Mesendoderm (in vitro differentiated cells): ENCODE measurements at regions not wholly inside any gene's neighbourhood (a gene's known extent, or its start where the extent isn't known, plus 50 kb on each side); places are given as distances from the start of the nearest gene placed in this dataset.

Experiments used
- DNase-seq: peaks from one replicate; pipeline ENCODE4 v3.0.0; 2013
- H2AK5ac ChIP-seq: 2 replicates; pipeline ENCODE4 v1.6.1; 2013; ENCODE audit warnings: low read length, inconsistent platforms
- H2BK120ac ChIP-seq: 2 replicates; pipeline ENCODE4 v1.6.1; 2013; ENCODE audit warnings: low read depth, mild to moderate bottlenecking, low read length, moderate library complexity, mixed read lengths
- H2BK15ac ChIP-seq: replicated peaks from 2 replicates; pipeline ENCODE4 v1.6.1; 2013; ENCODE audit warnings: low read depth, mild to moderate bottlenecking, moderate library complexity
- H2BK5ac ChIP-seq: 2 replicates; pipeline ENCODE4 v1.6.1; 2013; ENCODE audit warnings: low read length, inconsistent platforms
- H3K18ac ChIP-seq: 2 replicates; pipeline ENCODE4 v1.6.1; 2013; ENCODE audit warnings: mild to moderate bottlenecking, low read length, mixed read lengths
- H3K23ac ChIP-seq: one replicate; pipeline ENCODE4 v1.6.1; 2013; ENCODE audit warnings: low read length
- H3K27ac ChIP-seq: 2 replicates; pipeline ENCODE4 v1.5.1; 2013; ENCODE audit warnings: low read depth, mild to moderate bottlenecking, inconsistent platforms, low read length, moderate library complexity
- H3K27me3 ChIP-seq: 2 replicates; pipeline ENCODE4 v1.6.1; 2013; ENCODE audit warnings: low read length, control low read depth, mild to moderate bottlenecking, inconsistent platforms; ENCODE audit not compliant: insufficient read depth, poor library complexity
- H3K36me3 ChIP-seq: 2 replicates; pipeline ENCODE4 v1.6.1; 2013; ENCODE audit warnings: low read length, inconsistent platforms; ENCODE audit not compliant: control insufficient read depth, insufficient read depth
- H3K4ac ChIP-seq: one replicate; pipeline ENCODE4 v1.6.1; 2013; ENCODE audit warnings: low read depth, mild to moderate bottlenecking, low read length, moderate library complexity
- H3K4me1 ChIP-seq: 2 replicates; pipeline ENCODE4 v1.6.1; 2013; ENCODE audit warnings: low read depth, low read length, inconsistent platforms; ENCODE audit not compliant: control insufficient read depth
- H3K4me2 ChIP-seq: 2 replicates; pipeline ENCODE4 v1.6.1; 2013; ENCODE audit warnings: low read length
- H3K4me3 ChIP-seq: 2 replicates; pipeline ENCODE4 v1.5.1; 2013; ENCODE audit warnings: mild to moderate bottlenecking, low read length
- H3K56ac ChIP-seq: one replicate; pipeline ENCODE4 v1.6.1; 2013; ENCODE audit warnings: low read length
- H3K79me1 ChIP-seq: 2 replicates; pipeline ENCODE4 v1.6.1; 2013; ENCODE audit warnings: low read length, inconsistent platforms
- H3K79me2 ChIP-seq: 2 replicates; pipeline ENCODE4 v1.6.1; 2013; ENCODE audit warnings: mild to moderate bottlenecking, low read length; ENCODE audit not compliant: control insufficient read depth, insufficient read depth
- H3K9ac ChIP-seq: 2 replicates; pipeline ENCODE4 v1.6.1; 2013; ENCODE audit warnings: low read length, inconsistent platforms
- H4K5ac ChIP-seq: one replicate; pipeline ENCODE4 v1.6.1; 2013; ENCODE audit warnings: low read length
- H4K8ac ChIP-seq: one replicate; pipeline ENCODE4 v1.6.1; 2013; ENCODE audit warnings: low read depth, mild to moderate bottlenecking, control low read depth, low read length, moderate library complexity
- WGBS: extraction: QIAGEN DNeasy Blood & Tissue Kit; methylation state at CpG from one replicate; pipeline ENCODE4 v1.1.7; 2013; ENCODE audit warnings: low lambda C conversion rate, missing lambda C conversion rate; ENCODE audit not compliant: insufficient coverage; ENCODE audit errors: extremely low coverage; 5-methylcytosine and 5-hydroxymethylcytosine counted together

DNA sequence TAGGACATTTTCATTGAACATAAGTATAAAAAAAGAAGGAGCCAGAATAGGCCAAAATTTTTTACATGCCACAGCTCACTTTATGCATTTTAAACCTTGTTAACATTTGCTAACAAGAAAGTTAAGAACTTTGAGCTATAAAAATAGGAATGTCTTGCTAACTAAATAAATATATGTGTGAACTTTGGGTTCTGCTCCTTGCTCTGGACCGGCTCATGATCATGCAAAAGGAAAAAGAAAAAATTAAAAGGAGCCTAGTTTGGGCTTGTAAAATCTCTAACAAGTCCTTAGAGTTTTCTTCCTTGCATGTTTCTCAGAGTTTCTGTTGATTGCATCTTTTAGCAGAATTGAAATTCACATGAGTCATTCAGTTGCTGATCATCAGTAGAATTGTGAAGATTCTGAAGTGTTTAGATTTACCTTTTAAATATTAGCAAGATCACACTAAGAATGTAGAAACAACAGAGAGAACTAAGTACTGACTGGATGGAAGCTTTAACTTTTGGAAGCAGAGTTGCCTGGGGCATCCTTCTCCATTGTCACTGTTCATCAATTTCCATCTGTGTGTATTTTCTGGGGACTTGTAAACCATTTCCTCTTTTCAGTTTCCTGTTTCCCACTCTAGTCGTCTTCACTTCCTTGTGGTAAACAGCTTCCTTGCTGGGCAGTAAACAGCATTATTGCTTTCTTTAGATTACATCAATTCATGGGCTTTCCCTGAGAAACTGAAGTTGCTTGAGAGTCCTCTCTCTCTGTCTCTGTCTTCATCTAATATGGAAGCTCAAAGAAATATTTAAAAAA, 458.4 kb upstream of the BTBD3 start:
- H4K8ac ChIP-seq, result no peak overlapping the region
- H2BK15ac ChIP-seq, result peak overlapping the region; percentile 78
- H3K4me1 ChIP-seq, result peaks cover 4% of the 10 kb centered on the region
- H3K23ac ChIP-seq, result no peak overlapping the region
- no peak overlapping the region for H3K18ac ChIP-seq
- no peak overlapping the region for H2BK120ac ChIP-seq
- H3K27ac ChIP-seq, result no peak overlapping the region
- H3K27me3 ChIP-seq, result no peaks in the 10 kb centered on the region
- no peaks in the 10 kb centered on the region for H3K79me2 ChIP-seq
- no peak overlapping the region for H2AK5ac ChIP-seq
- no peak overlapping the region for H3K4ac ChIP-seq
- no peaks in the 10 kb centered on the region for H3K79me1 ChIP-seq
- no peak overlapping the region for H3K56ac ChIP-seq
- no peak overlapping the region for H3K9ac ChIP-seq
- no CpG with 5 or more reads among the region's 2 CpGs for WGBS
- DNase-seq, result peak; percentile 34
- no peak overlapping the region for H3K4me2 ChIP-seq
- no peaks in the 10 kb centered on the region for H3K36me3 ChIP-seq
- no peak overlapping the region for H2BK5ac ChIP-seq
- no peak overlapping the region for H4K5ac ChIP-seq
- no peak overlapping the region for H3K4me3 ChIP-seq

DNA sequence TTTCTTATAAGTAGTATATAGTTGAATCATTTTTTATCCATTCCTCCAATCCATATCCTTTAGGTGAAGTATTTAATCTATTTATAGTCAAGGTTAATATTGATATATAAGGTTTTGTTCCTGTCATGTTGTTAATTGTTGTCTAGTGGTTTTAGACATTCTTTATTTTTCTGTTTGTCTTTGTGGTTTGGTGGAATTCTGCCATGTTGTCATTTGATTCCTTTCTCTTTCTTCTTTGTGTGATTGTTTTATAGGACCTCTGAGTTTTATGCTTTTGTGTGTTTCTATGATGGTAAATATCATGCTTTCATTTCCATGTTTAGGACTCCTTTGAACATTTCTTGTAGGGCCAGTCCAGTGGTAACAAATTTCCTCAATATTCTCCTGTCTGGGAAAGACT, 450.3 kb upstream of the BTBD3 start:
- H3K79me2 ChIP-seq, result no peaks in the 10 kb centered on the region
- no peak overlapping the region for H2BK15ac ChIP-seq
- no peak overlapping the region for H2AK5ac ChIP-seq
- no peak overlapping the region for H3K4me3 ChIP-seq
- H4K8ac ChIP-seq, result no peak overlapping the region
- no peak overlapping the region for H4K5ac ChIP-seq
- no peak overlapping the region for H3K23ac ChIP-seq
- no peaks in the 10 kb centered on the region for H3K36me3 ChIP-seq
- no peak overlapping the region for H3K4ac ChIP-seq
- H3K9ac ChIP-seq, result no peak overlapping the region
- H3K27ac ChIP-seq, result no peak overlapping the region
- no peaks in the 10 kb centered on the region for H3K4me1 ChIP-seq
- H3K18ac ChIP-seq, result no peak overlapping the region
- no peak overlapping the region for H3K56ac ChIP-seq
- no peak overlapping the region for H2BK120ac ChIP-seq
- no peaks in the 10 kb centered on the region for H3K79me1 ChIP-seq
- H3K27me3 ChIP-seq, result no peaks in the 10 kb centered on the region
- H3K4me2 ChIP-seq, result no peak overlapping the region
- DNase-seq, result no peak
- no peak overlapping the region for H2BK5ac ChIP-seq

DNA sequence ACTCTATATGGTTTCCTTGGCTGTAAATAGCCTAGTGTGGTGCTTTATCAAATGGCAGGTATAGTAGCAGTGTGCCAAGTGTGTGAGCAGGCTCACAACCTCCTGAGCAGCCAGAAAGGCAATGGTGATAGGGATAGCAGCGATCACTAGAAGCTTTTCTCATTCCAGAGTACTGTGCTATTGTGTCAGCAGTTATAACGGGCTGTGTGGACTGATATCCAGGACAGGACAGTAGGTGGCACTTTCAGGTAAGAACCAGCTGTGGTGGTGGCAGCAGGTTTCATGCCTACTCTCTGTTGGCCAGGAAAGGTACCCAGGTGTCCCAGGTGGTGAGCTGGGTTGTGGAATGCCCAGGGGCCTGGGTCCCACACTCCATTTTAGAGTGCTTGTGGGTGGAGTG, 448.8 kb upstream of the BTBD3 start:
- Histone ChIP-seq H3K27me3 (no peaks in the 10 kb centered on the region), H2BK15ac (no peak overlapping the region), H4K8ac (no peak overlapping the region), H3K4ac (no peak overlapping the region), H3K4me2 (no peak overlapping the region), H3K9ac (no peak overlapping the region), H4K5ac (no peak overlapping the region), H3K79me1 (no peaks in the 10 kb centered on the region), H2BK120ac (no peak overlapping the region), H3K27ac (no peak overlapping the region), H3K18ac (no peak overlapping the region), H2AK5ac (no peak overlapping the region), H3K79me2 (no peaks in the 10 kb centered on the region), H3K23ac (no peak overlapping the region), H3K56ac (no peak overlapping the region), H3K36me3 (no peaks in the 10 kb centered on the region), H3K4me1 (no peaks in the 10 kb centered on the region), H3K4me3 (no peak overlapping the region), H2BK5ac (no peak overlapping the region)
- DNase-seq, result no peak
- no CpG with 5 or more reads among the region's 2 CpGs for whole genome bisulfite sequencing

DNA sequence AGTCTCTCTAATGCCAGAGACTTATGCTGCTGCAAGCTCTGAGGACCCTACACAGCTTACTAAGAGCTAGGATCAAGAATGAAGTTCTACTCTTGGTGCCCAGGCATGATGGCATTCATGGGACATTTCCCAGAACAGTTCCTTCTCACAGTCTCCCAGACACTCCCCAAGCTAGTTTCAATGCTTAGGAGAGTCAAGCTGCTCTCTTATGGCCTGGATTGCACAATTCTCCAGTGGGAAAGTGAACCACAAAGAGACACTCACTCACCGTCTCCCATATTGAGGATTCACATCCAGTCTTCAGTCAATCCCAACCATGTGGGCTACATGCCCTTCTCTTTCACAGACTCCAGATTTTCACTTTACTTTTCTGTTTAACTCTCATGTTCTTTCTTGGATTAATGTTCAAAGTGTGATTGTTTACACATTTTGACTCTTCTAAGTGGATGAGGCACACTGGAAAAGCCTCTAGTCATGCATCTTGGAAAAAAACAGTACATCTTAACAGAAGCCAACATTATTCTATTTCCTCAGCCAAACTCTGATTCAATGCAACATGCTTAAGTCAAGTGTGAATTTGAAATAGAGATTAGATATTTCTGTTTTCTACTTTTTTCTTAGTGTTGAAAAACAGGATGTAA, 447.8 kb upstream of the BTBD3 start:
- Histone ChIP-seq H2BK15ac (no peak overlapping the region), H3K56ac (no peak overlapping the region), H2BK120ac (no peak overlapping the region), H3K23ac (no peak overlapping the region), H3K4me1 (no peaks in the 10 kb centered on the region), H4K5ac (no peak overlapping the region), H3K79me2 (no peaks in the 10 kb centered on the region), H3K27ac (no peak overlapping the region), H2AK5ac (no peak overlapping the region), H2BK5ac (no peak overlapping the region), H3K4me3 (no peak overlapping the region), H3K27me3 (no peaks in the 10 kb centered on the region), H3K9ac (no peak overlapping the region), H3K4me2 (no peak overlapping the region), H3K4ac (no peak overlapping the region), H4K8ac (no peak overlapping the region), H3K18ac (no peak overlapping the region), H3K36me3 (no peaks in the 10 kb centered on the region), H3K79me1 (no peaks in the 10 kb centered on the region)
- WGBS, result no CpG with 5 or more reads among the region's 1 CpG
- no peak for DNase-seq

DNA sequence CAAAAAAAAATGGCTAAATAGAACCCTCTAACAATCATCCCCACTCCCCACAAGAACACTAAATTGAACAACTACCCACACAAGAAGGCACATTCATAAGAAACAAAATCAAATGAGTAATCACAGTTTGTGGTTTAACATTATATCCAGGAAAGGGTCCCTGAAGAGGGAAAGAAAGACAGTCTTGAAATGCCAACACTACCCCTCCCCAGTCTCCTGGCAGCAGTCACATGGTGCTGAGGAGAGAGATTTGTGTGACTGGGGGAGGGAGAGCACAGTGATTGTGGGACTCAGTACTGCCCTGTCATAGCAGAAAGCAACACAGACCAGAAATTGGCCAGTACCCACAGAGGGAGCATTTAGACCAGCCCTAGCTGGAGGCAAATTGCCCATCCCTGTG, 443.7 kb upstream of the BTBD3 start:
- no peak overlapping the region for H3K4ac ChIP-seq
- no peak overlapping the region for H4K5ac ChIP-seq
- no peak overlapping the region for H2BK15ac ChIP-seq
- no peak overlapping the region for H2BK5ac ChIP-seq
- no peaks in the 10 kb centered on the region for H3K79me2 ChIP-seq
- no peak overlapping the region for H3K4me3 ChIP-seq
- no peak for DNase-seq
- no peak overlapping the region for H3K4me2 ChIP-seq
- H3K27ac ChIP-seq, result no peak overlapping the region
- no peak overlapping the region for H3K56ac ChIP-seq
- no peaks in the 10 kb centered on the region for H3K79me1 ChIP-seq
- no peak overlapping the region for H2AK5ac ChIP-seq
- no peaks in the 10 kb centered on the region for H3K27me3 ChIP-seq
- H3K9ac ChIP-seq, result no peak overlapping the region
- no peak overlapping the region for H2BK120ac ChIP-seq
- no peaks in the 10 kb centered on the region for H3K36me3 ChIP-seq
- H3K18ac ChIP-seq, result no peak overlapping the region
- H3K23ac ChIP-seq, result no peak overlapping the region
- no peaks in the 10 kb centered on the region for H3K4me1 ChIP-seq
- H4K8ac ChIP-seq, result no peak overlapping the region

DNA sequence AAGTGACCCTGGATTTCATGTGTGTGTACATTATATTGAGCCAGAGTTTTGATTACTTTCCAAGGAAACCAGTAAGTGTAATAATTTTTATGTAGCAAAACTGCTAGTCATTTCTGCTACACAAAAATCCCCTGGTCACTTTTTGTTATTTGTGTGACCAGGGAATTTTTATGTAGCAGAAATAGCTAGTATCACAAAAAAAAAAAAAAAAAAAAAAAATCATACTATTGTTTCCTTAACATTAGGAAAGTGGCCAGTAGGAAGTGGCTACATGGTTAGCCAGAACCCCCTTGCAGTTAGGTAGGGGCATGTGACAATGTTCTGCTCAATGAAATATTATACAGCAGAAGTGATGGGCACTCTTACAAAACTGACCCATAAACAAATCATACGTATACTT, 434.0 kb upstream of the BTBD3 start:
- no peak overlapping the region for H2AK5ac ChIP-seq
- no peak overlapping the region for H2BK120ac ChIP-seq
- H3K4ac ChIP-seq, result no peak overlapping the region
- H3K27ac ChIP-seq, result no peak overlapping the region
- no peak overlapping the region for H3K18ac ChIP-seq
- DNase-seq, result no peak
- H4K8ac ChIP-seq, result no peak overlapping the region
- no CpG with 5 or more reads among the region's 1 CpG for WGBS
- no peak overlapping the region for H3K4me2 ChIP-seq
- no peak overlapping the region for H2BK5ac ChIP-seq
- H3K79me2 ChIP-seq, result no peaks in the 10 kb centered on the region
- H3K27me3 ChIP-seq, result no peaks in the 10 kb centered on the region
- no peak overlapping the region for H3K23ac ChIP-seq
- no peaks in the 10 kb centered on the region for H3K79me1 ChIP-seq
- H4K5ac ChIP-seq, result no peak overlapping the region
- H3K4me3 ChIP-seq, result no peak overlapping the region
- H3K9ac ChIP-seq, result no peak overlapping the region
- no peak overlapping the region for H3K56ac ChIP-seq
- no peaks in the 10 kb centered on the region for H3K4me1 ChIP-seq
- H2BK15ac ChIP-seq, result no peak overlapping the region
- H3K36me3 ChIP-seq, result no peaks in the 10 kb centered on the region
